Osteoblast (primary cell): ENCODE measurements at regions not wholly inside any gene's neighbourhood (a gene's known extent, or its start where the extent isn't known, plus 50 kb on each side); places are given as distances from the start of the nearest gene placed in this dataset.

Experiments used
- DNase-seq: peaks from one replicate; pipeline ENCODE4 v3.0.0; 2011; ENCODE audit warnings: low spot score, mixed read lengths; ENCODE audit not compliant: insufficient read length; ENCODE audit errors: missing footprints
- H2AFZ ChIP-seq: 2 replicates; pipeline ENCODE4 v1.6.0; 2011; ENCODE audit warnings: mild to moderate bottlenecking, low read length
- H3K27ac ChIP-seq: 2 replicates; pipeline ENCODE4 v1.5.1; 2011; ENCODE audit warnings: mild to moderate bottlenecking, low read depth, low read length, moderate library complexity
- H3K27me3 ChIP-seq: 2 replicates; pipeline ENCODE4 v1.6.0; 2012; ENCODE audit warnings: mild to moderate bottlenecking, control low read depth, inconsistent platforms, low read length, moderate library complexity; ENCODE audit not compliant: insufficient read depth
- H3K36me3 ChIP-seq: 2 replicates; pipeline ENCODE4 v1.5.1; 2011; ENCODE audit warnings: mild to moderate bottlenecking, low read length, control low read depth, moderate library complexity; ENCODE audit not compliant: insufficient read depth
- H3K4me1 ChIP-seq: 2 replicates; pipeline ENCODE4 v1.5.1; 2011; ENCODE audit warnings: mild to moderate bottlenecking, low read length, control low read depth, moderate library complexity; ENCODE audit not compliant: insufficient read depth
- H3K4me2 ChIP-seq: 2 replicates; pipeline ENCODE4 v1.6.0; 2011; ENCODE audit warnings: mild to moderate bottlenecking, low read length; ENCODE audit not compliant: insufficient read depth
- H3K4me3 ChIP-seq: fragments of 200-600 bp; sonication (generic); 3 replicates; pipeline ENCODE4 v1.5.1; 2012; ENCODE audit warnings: mild to moderate bottlenecking, low read length, inconsistent platforms; ENCODE audit not compliant: insufficient read depth
- H3K79me2 ChIP-seq: 2 replicates; pipeline ENCODE4 v1.6.0; 2012; ENCODE audit warnings: mild to moderate bottlenecking, low read length, control low read depth, inconsistent platforms; ENCODE audit not compliant: insufficient read depth
- H3K9me3 ChIP-seq: 2 replicates; pipeline ENCODE4 v1.5.1; 2011; ENCODE audit warnings: low read depth, low read length, control low read depth
- H4K20me1 ChIP-seq: 2 replicates; pipeline ENCODE4 v1.6.0; 2012; ENCODE audit warnings: mild to moderate bottlenecking, low read length, control low read depth; ENCODE audit not compliant: insufficient read depth
- CTCF ChIP-seq: IDR thresholded peaks from 2 replicates; pipeline ENCODE4 v1.5.1; 2011; ENCODE audit warnings: mild to moderate bottlenecking, low read depth, low read length, moderate library complexity; ENCODE audit errors: extremely low read depth

GRCh38 chr12:59963546-59963945, 367.7 kb downstream of the SLC16A7 start:
- Histone ChIP-seq H3K4me2 (no peak overlapping the region), H3K4me1 (no peaks in the 10 kb centered on the region), H4K20me1 (no peaks in the 10 kb centered on the region), H3K4me3 (no peak overlapping the region), H2AFZ (no peak overlapping the region), H3K27ac (no peak overlapping the region), H3K9me3 (no peaks in the 10 kb centered on the region), H3K79me2 (no peaks in the 10 kb centered on the region), H3K27me3 (no peaks in the 10 kb centered on the region), H3K36me3 (no peaks in the 10 kb centered on the region)
- TF ChIP-seq CTCF, result no peak
- DNase-seq, result no peak

- H3K9me3 ChIP-seq, result no peaks in the 10 kb centered on the region
- H3K79me2 ChIP-seq, result no peaks in the 10 kb centered on the region
- H3K4me1 ChIP-seq, result no peaks in the 10 kb centered on the region
- TF ChIP-seq CTCF, result no peak
- H3K27ac ChIP-seq, result no peak overlapping the region
- H3K4me3 ChIP-seq, result no peak overlapping the region
- no peaks in the 10 kb centered on the region for H3K27me3 ChIP-seq
- H4K20me1 ChIP-seq, result no peaks in the 10 kb centered on the region
- DNase-seq, result no peak
- no peaks in the 10 kb centered on the region for H3K36me3 ChIP-seq
- H2AFZ ChIP-seq, result no peak overlapping the region
- H3K4me2 ChIP-seq, result no peak overlapping the region
Observed at GRCh38 chr12:59972905-59973304, 377.1 kb downstream of the SLC16A7 start.

- H3K36me3 ChIP-seq, result no peaks in the 10 kb centered on the region
- H2AFZ ChIP-seq, result no peak overlapping the region
- TF ChIP-seq CTCF, result no peak
- H4K20me1 ChIP-seq, result no peaks in the 10 kb centered on the region
- no peaks in the 10 kb centered on the region for H3K9me3 ChIP-seq
- no peak overlapping the region for H3K4me3 ChIP-seq
- H3K27me3 ChIP-seq, result no peaks in the 10 kb centered on the region
- no peaks in the 10 kb centered on the region for H3K4me1 ChIP-seq
- no peak for DNase-seq
- H3K4me2 ChIP-seq, result no peak overlapping the region
- no peak overlapping the region for H3K27ac ChIP-seq
- no peaks in the 10 kb centered on the region for H3K79me2 ChIP-seq
Observed at GRCh38 chr12:59973515-59973914, 377.7 kb downstream of the SLC16A7 start.

GRCh38 chr12:59977779-59978178, 381.9 kb downstream of the SLC16A7 start:
- no peak overlapping the region for H2AFZ ChIP-seq
- H3K9me3 ChIP-seq, result peaks cover under 1% of the 10 kb centered on the region
- TF ChIP-seq CTCF, result no peak
- no peaks in the 10 kb centered on the region for H4K20me1 ChIP-seq
- H3K36me3 ChIP-seq, result no peaks in the 10 kb centered on the region
- no peak for DNase-seq
- H3K4me2 ChIP-seq, result no peak overlapping the region
- H3K79me2 ChIP-seq, result no peaks in the 10 kb centered on the region
- H3K27me3 ChIP-seq, result no peaks in the 10 kb centered on the region
- H3K27ac ChIP-seq, result no peak overlapping the region
- no peak overlapping the region for H3K4me3 ChIP-seq
- no peaks in the 10 kb centered on the region for H3K4me1 ChIP-seq
